ENCODE measurements at regions not wholly inside any gene's neighbourhood (a gene's known extent, or its start where the extent isn't known, plus 50 kb on each side); places are given as distances from the start of the nearest gene placed in this dataset.

DNA sequence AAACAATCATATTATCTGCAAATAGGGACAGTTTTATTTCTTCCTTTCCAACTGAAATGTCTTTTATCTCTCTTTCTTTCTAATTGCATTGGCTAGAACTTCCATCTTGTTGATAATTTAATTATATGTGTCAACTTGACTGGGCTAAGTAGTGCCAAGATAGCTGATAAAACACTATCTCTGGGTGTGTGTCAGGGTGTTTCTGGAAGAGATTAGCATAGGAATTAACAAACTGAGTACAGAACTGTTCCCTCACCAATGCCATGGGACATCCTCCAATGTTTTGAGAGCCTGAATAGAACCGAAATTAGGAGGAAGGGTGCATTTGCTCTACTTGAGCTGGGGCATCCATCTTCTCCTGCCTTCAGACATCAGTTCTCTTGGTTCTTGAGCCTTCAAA, 1027.2 kb downstream of the FAT4 start:
- Histone ChIP-seq H2AFZ (ENCODE audit: low read depth, low read length) (no peak overlapping the region), H3K9me3 (replicated peaks; ENCODE audit: control insufficient read depth, insufficient read depth, low read length) (no peaks in the 10 kb centered on the region), H3K27me3 (ENCODE audit: control insufficient read depth in 2 of 2, insufficient read depth in 2 of 2, low read length in 2 of 2) (no peaks in the 10 kb centered on the region), H3K79me2 (ENCODE audit: control insufficient read depth, insufficient read depth, low read length) (no peaks in the 10 kb centered on the region), H3K36me3 (ENCODE audit: control insufficient read depth in 2 of 2, extremely low read depth in 1 of 2, insufficient read depth in 2 of 2, low read length in 2 of 2) (no peaks in the 10 kb centered on the region), H3K9ac (replicated peaks; ENCODE audit: extremely low read depth, insufficient read depth, low read length) (no peak overlapping the region), H3K4me1 (ENCODE audit: control insufficient read depth, extremely low read depth, insufficient read depth, low read length) (no peaks in the 10 kb centered on the region), H3K9me1 (replicated peaks; ENCODE audit: control insufficient read depth, extremely low read depth, insufficient read depth, low read length) (no peaks in the 10 kb centered on the region), H3K27ac (ENCODE audit: insufficient read depth, low read depth, low read length) (no peak overlapping the region), H3K4me2 (ENCODE audit: insufficient read depth, low read length) (no peak overlapping the region), H3K4me3 (replicated peaks in 1 of 3; ENCODE audit: insufficient read depth in 1 of 3, low read depth in 1 of 3, low read length in 3 of 3) (no peak overlapping the region), H4K20me1 (replicated peaks; ENCODE audit: control insufficient read depth, extremely low read depth, insufficient read depth, low read length) (no peaks in the 10 kb centered on the region)
- TF ChIP-seq POLR2AphosphoS5 (IDR thresholded peaks at IDR 0.05; ENCODE audit: insufficient read depth, low read depth, low read length): no peak
- TF ChIP-seq, protein P1, sequence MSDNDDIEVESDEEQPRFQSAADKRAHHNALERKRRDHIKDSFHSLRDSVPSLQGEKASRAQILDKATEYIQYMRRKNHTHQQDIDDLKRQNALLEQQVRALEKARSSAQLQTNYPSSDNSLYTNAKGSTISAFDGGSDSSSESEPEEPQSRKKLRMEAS (IDR thresholded peaks at IDR 0.05; ENCODE audit: insufficient read depth, insufficient read length): no peak
- no peak for TF ChIP-seq FOS (IDR thresholded peaks at IDR 0.05; ENCODE audit: borderline replicate concordance, insufficient read depth, low read length)
- TF ChIP-seq, protein P2, sequence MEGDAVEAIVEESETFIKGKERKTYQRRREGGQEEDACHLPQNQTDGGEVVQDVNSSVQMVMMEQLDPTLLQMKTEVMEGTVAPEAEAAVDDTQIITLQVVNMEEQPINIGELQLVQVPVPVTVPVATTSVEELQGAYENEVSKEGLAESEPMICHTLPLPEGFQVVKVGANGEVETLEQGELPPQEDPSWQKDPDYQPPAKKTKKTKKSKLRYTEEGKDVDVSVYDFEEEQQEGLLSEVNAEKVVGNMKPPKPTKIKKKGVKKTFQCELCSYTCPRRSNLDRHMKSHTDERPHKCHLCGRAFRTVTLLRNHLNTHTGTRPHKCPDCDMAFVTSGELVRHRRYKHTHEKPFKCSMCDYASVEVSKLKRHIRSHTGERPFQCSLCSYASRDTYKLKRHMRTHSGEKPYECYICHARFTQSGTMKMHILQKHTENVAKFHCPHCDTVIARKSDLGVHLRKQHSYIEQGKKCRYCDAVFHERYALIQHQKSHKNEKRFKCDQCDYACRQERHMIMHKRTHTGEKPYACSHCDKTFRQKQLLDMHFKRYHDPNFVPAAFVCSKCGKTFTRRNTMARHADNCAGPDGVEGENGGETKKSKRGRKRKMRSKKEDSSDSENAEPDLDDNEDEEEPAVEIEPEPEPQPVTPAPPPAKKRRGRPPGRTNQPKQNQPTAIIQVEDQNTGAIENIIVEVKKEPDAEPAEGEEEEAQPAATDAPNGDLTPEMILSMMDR (IDR thresholded peaks at IDR 0.05; ENCODE audit: extremely low read depth in 1 of 2, insufficient read depth in 1 of 2, low read depth in 1 of 2, low read length in 2 of 2): no peak
- no peak for TF ChIP-seq POLR2A (IDR thresholded peaks at IDR 0.05; ENCODE audit: low read depth, low read length)
- no peak for TF ChIP-seq EZH2 (IDR thresholded peaks at IDR 0.05; ENCODE audit: borderline replicate concordance, low read depth, low read length, severe bottlenecking)
- no peak for TF ChIP-seq MYC (IDR thresholded peaks at IDR 0.05; ENCODE audit: low read depth, low read length)
- TF ChIP-seq GATA2 (IDR thresholded peaks at IDR 0.05; ENCODE audit: insufficient read depth, insufficient read length, low read depth, low read length): no peak
- no peak for TF ChIP-seq JUN (IDR thresholded peaks at IDR 0.05; ENCODE audit: borderline replicate concordance, insufficient read depth, insufficient read length, low read depth)
- intact Hi-C loops (cut with micrococcal nuclease): no loop called here
- DNase-seq (ENCODE audit: low read depth, low spot score): no peak
- no peak for FAIRE-seq
- POLR2A ChIA-PET: no interaction called here
- CTCF ChIA-PET: no interaction called here
- dilution Hi-C loops (cut with MboI; ENCODE audit: extremely low pct_ligation_motif_present, low sequenced_read_pairs): no loop called here
- BruUV-seq (replicated peaks): no TSS peak
